ENCODE measurements at regions not wholly inside any gene's neighbourhood (a gene's known extent, or its start where the extent isn't known, plus 50 kb on each side); places are given as distances from the start of the nearest gene placed in this dataset.

GRCh38 chr1:195973311-195973904, 634.8 kb downstream of the KCNT2 start (continued):
- TF ChIP-seq IKZF1 (conservative IDR thresholded peaks at IDR 0.05), result no peak
- TF ChIP-seq SIN3A (IDR thresholded peaks at IDR 0.05; ENCODE audit: low read depth, low read length), result no peak

- ChIA-PET CTCF (no interaction called here), RAD21 (ENCODE audit: unreplicated experiment) (no interaction called here), SMC1A (ENCODE audit: uncharacterized antibody, unreplicated experiment) (no interaction called here), POLR2A (no interaction called here)
- Histone ChIP-seq H2AFZ (ENCODE audit: control insufficient read depth, low read depth, low read length) (no peak overlapping the region), H3K27me3 (replicated peaks in 1 of 2; ENCODE audit: control insufficient read depth in 2 of 2, insufficient read depth in 2 of 2, low read length in 1 of 2) (no peaks in the 10 kb centered on the region), H4K20me1 (ENCODE audit: control insufficient read depth, insufficient read depth) (no peaks in the 10 kb centered on the region), H3K4me1 (ENCODE audit: control insufficient read depth, insufficient read depth, low read length) (no peaks in the 10 kb centered on the region), H3K9me3 (replicated peaks; ENCODE audit: control insufficient read depth, insufficient read depth, low read length) (no peaks in the 10 kb centered on the region), H3K9ac (ENCODE audit: control insufficient read depth, insufficient read depth, low read length) (no peak overlapping the region), H3K79me2 (ENCODE audit: control insufficient read depth, insufficient read depth, low read length) (no peaks in the 10 kb centered on the region), H3K4me2 (ENCODE audit: control insufficient read depth, insufficient read depth) (no peak overlapping the region), H3K4me3 (no peak overlapping the region), H3K27ac (ENCODE audit: control insufficient read depth, insufficient read depth) (no peak overlapping the region), H3K36me3 (ENCODE audit: control insufficient read depth in 2 of 2, insufficient read depth in 2 of 2, low read length in 1 of 2) (no peaks in the 10 kb centered on the region)
- in situ Hi-C loops (cut with MboI), result no loop called here
- TF ChIP-seq BHLHE40 (IDR thresholded peaks at IDR 0.05; ENCODE audit: borderline replicate concordance in 1 of 2, low read depth in 2 of 2, low read length in 1 of 2) (no peak), SRF (IDR thresholded peaks at IDR 0.05; ENCODE audit: low read depth in 2 of 2, low read length in 2 of 2) (no peak), SKIL (IDR thresholded peaks at IDR 0.05; ENCODE audit: low read depth, poor library complexity, severe bottlenecking) (no peak), IKZF2 (IDR thresholded peaks at IDR 0.05) (no peak)
- WGBS (ENCODE audit: insufficient coverage, insufficient replicate concordance, low lambda C conversion rate, missing lambda C conversion rate), result 0% methylated on average over 1 of the region's 1 CpG
- ATAC-seq, result no peak
- no peak for DNase-seq (ENCODE audit: low read depth, low spot score)
- no peak for FAIRE-seq
- no TSS peak for BruUV-seq (replicated peaks)
- intact Hi-C loops (cut with micrococcal nuclease; ENCODE audit: unreplicated experiment), result no loop called here
These were observed 636.7 kb downstream of the KCNT2 start for GRCh38 chr1:195971589-195971988.
